SK-N-DZ (cell line): ENCODE measurements at regions not wholly inside any gene's neighbourhood (a gene's known extent, or its start where the extent isn't known, plus 50 kb on each side); places are given as distances from the start of the nearest gene placed in this dataset.

Experiments
- DNase-seq: peaks from one replicate; pipeline ENCODE4 v3.0.0-alpha.2; 2015; ENCODE audit warnings: low spot score

- no peak for DNase-seq
These were observed 1306.0 kb upstream of the SLC10A2 start for GRCh38 chr13:104372095-104372655.

- DNase-seq, result no peak
These were observed 1299.2 kb upstream of the SLC10A2 start for GRCh38 chr13:104365430-104365829.

GRCh38 chr13:104357672-104358354, 1291.6 kb upstream of the SLC10A2 start:
- peak; percentile 80 for DNase-seq

GRCh38 chr13:104357174-104357573, 1291.0 kb upstream of the SLC10A2 start:
- no peak for DNase-seq

GRCh38 chr13:104355041-104355670, 1288.9 kb upstream of the SLC10A2 start:
- peak; percentile 28 for DNase-seq

- no peak for DNase-seq
These were observed 1261.0 kb upstream of the SLC10A2 start for GRCh38 chr13:104327211-104327610.

- no peak for DNase-seq
These were observed 1260.3 kb upstream of the SLC10A2 start for GRCh38 chr13:104326523-104326922.

GRCh38 chr13:104321756-104322155, 1255.5 kb upstream of the SLC10A2 start:
- DNase-seq, result no peak

GRCh38 chr13:104320446-104320845, 1254.2 kb upstream of the SLC10A2 start:
- no peak for DNase-seq

- DNase-seq, result peak; percentile 39
These were observed 1251.9 kb upstream of the SLC10A2 start for GRCh38 chr13:104318121-104318520.

- no peak for DNase-seq
These were observed 1249.4 kb upstream of the SLC10A2 start for GRCh38 chr13:104315606-104316005.

GRCh38 chr13:104314926-104315535, 1248.8 kb upstream of the SLC10A2 start:
- DNase-seq, result no peak

GRCh38 chr13:104314321-104314720, 1248.1 kb upstream of the SLC10A2 start:
- no peak for DNase-seq

GRCh38 chr13:104310861-104311260, 1244.6 kb upstream of the SLC10A2 start:
- DNase-seq, result no peak

GRCh38 chr13:104309431-104309830, 1243.2 kb upstream of the SLC10A2 start:
- DNase-seq, result no peak

- DNase-seq, result no peak
These were observed 1235.2 kb upstream of the SLC10A2 start for GRCh38 chr13:104301171-104301975.

GRCh38 chr13:104297075-104297474, 1230.9 kb upstream of the SLC10A2 start:
- no peak for DNase-seq

GRCh38 chr13:104296286-104296685, 1230.1 kb upstream of the SLC10A2 start:
- DNase-seq, result peak; percentile 88

- DNase-seq, result peak; percentile 93
These were observed 1229.3 kb upstream of the SLC10A2 start for GRCh38 chr13:104295537-104295936.

GRCh38 chr13:104289400-104289799, 1223.2 kb upstream of the SLC10A2 start:
- DNase-seq, result no peak

GRCh38 chr13:104288496-104288895, 1222.3 kb upstream of the SLC10A2 start:
- no peak for DNase-seq
